Chondrocyte (in vitro differentiated cells): ENCODE measurements at regions not wholly inside any gene's neighbourhood (a gene's known extent, or its start where the extent isn't known, plus 50 kb on each side); places are given as distances from the start of the nearest gene placed in this dataset.

Experiments
- DNase-seq: peaks from one replicate; pipeline ENCODE4 v3.0.0; 2021; ENCODE audit warnings: mixed read lengths, low spot score
- H3K27ac Mint-ChIP-seq: one replicate; pipeline ENCODE4 v1.8.0; 2021; ENCODE audit warnings: mild to moderate bottlenecking, moderate library complexity, mixed read lengths; ENCODE audit not compliant: unreplicated experiment
- H3K27me3 Mint-ChIP-seq: 2 replicates; pipeline ENCODE4 v1.8.0; 2021; ENCODE audit warnings: low read depth, mixed read lengths
- H3K36me3 Mint-ChIP-seq: 2 replicates; pipeline ENCODE4 v1.8.0; 2021; ENCODE audit warnings: low read depth, mixed read lengths
- H3K4me1 Mint-ChIP-seq: 2 replicates; pipeline ENCODE4 v1.8.0; 2021; ENCODE audit warnings: low read depth, mild to moderate bottlenecking, mixed read lengths
- H3K4me3 Mint-ChIP-seq: one replicate; pipeline ENCODE4 v1.8.0; 2021; ENCODE audit warnings: mild to moderate bottlenecking, moderate library complexity, mixed read lengths; ENCODE audit not compliant: unreplicated experiment
- H3K9me3 Mint-ChIP-seq: 2 replicates; pipeline ENCODE4 v1.8.0; 2021; ENCODE audit warnings: low read depth, mixed read lengths
- TF ChIP-seq, protein P1 (sequence below): fragments of 200-600 bp; sonication (generic); IDR thresholded peaks from 2 replicates; pipeline ENCODE4 v1.5.0; 2021; ENCODE audit warnings: antibody characterized with exemption, mild to moderate bottlenecking, moderate library complexity

DNA sequence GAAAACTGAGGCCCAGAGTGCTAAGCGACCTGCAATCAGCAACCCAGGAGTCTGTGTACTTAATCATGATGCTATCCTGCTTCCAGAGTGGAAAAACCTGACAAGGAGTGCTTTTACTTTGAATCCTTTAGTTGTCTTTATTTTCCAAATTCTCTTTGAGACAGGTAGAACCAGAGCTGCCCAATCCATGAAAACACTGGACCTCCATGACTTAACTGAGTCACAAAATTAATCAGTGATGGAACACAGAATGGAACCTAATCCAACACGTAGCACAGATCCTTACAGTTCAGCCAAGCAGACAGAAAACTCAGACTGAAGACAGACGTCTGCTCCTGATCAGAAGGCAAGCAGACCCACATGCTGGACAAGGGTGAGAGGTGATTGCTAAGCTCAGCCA, 175.6 kb downstream of the BCL11A start:
- Mint-ChIP-seq H3K27me3 (peaks cover 5% of the 10 kb centered on the region), H3K9me3 (no peaks in the 10 kb centered on the region), H3K27ac (no peak overlapping the region), H3K36me3 (no peaks in the 10 kb centered on the region), H3K4me1 (no peaks in the 10 kb centered on the region), H3K4me3 (no peak overlapping the region)
- TF ChIP-seq, protein P1, sequence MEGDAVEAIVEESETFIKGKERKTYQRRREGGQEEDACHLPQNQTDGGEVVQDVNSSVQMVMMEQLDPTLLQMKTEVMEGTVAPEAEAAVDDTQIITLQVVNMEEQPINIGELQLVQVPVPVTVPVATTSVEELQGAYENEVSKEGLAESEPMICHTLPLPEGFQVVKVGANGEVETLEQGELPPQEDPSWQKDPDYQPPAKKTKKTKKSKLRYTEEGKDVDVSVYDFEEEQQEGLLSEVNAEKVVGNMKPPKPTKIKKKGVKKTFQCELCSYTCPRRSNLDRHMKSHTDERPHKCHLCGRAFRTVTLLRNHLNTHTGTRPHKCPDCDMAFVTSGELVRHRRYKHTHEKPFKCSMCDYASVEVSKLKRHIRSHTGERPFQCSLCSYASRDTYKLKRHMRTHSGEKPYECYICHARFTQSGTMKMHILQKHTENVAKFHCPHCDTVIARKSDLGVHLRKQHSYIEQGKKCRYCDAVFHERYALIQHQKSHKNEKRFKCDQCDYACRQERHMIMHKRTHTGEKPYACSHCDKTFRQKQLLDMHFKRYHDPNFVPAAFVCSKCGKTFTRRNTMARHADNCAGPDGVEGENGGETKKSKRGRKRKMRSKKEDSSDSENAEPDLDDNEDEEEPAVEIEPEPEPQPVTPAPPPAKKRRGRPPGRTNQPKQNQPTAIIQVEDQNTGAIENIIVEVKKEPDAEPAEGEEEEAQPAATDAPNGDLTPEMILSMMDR = no peak
- no peak for DNase-seq

DNA sequence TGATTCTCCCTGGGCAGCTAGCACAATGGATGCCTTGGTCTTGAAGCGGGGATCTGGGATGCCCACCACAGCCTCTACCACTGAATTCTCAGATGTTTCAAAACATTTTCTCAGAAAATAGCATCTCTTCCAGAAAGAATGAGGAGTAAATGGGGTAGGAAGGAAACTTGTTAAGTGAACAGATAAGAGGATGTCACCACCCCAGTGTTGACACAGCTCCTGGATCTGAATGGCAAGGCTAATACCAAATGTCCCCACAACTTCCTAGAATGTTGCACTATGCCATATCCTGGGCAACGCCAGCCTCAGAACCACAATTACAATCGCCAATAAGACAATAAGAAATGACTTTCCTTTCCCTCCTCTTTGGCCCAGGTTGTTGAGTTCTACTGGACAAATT, 177.2 kb downstream of the BCL11A start:
- Mint-ChIP-seq H3K27me3 (peaks cover 3% of the 10 kb centered on the region), H3K4me3 (no peak overlapping the region), H3K27ac (no peak overlapping the region), H3K36me3 (no peaks in the 10 kb centered on the region), H3K4me1 (no peaks in the 10 kb centered on the region), H3K9me3 (no peaks in the 10 kb centered on the region)
- DNase-seq = no peak
- TF ChIP-seq, protein P1 = no peak

DNA sequence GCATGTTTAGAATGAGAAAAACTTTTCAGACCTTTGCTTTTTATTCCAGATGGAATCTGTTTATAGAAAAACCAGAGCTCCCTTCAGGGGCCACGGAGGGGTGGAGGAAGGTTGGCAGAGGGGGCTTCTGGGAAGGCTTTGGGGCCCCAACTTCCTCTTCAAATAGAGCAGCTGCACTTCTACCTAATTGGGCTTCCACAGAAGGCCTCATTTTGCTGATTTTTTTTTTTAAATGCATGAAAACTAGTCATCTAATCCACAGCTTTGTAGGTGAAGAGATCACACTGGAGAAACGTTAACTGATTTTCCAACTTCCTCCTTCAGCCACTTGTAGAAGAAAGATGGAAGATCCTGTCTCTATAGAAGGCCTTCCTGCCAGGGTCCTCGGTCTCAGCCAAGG, 181.8 kb downstream of the BCL11A start:
- Mint-ChIP-seq H3K4me1 (no peaks in the 10 kb centered on the region), H3K36me3 (no peaks in the 10 kb centered on the region), H3K4me3 (no peak overlapping the region), H3K27ac (no peak overlapping the region), H3K9me3 (no peaks in the 10 kb centered on the region), H3K27me3 (peaks cover 3% of the 10 kb centered on the region)
- no peak for DNase-seq
- TF ChIP-seq, protein P1 = no peak

DNA sequence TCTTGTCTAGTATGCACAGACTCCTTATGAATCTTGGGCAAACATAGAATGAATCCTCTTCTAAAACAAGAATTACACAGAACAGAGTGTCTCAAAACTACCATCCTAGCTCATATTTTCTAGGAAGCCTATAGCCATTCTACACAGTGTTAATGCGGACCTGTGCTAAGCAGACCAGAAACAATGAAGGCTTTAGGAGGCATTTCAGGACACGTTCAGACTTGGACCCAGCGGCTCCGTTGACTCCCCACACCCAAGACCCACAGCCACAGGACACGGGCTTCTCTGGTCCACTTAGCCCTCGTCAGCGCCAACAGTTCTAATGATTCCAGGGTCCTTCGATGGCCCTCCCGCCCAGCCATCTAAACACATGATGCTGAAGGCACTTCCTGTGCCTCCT, 182.2 kb downstream of the BCL11A start:
- no peak overlapping the region for H3K4me3 Mint-ChIP-seq
- no peaks in the 10 kb centered on the region for H3K4me1 Mint-ChIP-seq
- DNase-seq = no peak
- no peaks in the 10 kb centered on the region for H3K36me3 Mint-ChIP-seq
- H3K9me3 Mint-ChIP-seq = no peaks in the 10 kb centered on the region
- TF ChIP-seq, protein P1 = no peak
- peaks cover 3% of the 10 kb centered on the region for H3K27me3 Mint-ChIP-seq
- no peak overlapping the region for H3K27ac Mint-ChIP-seq

DNA sequence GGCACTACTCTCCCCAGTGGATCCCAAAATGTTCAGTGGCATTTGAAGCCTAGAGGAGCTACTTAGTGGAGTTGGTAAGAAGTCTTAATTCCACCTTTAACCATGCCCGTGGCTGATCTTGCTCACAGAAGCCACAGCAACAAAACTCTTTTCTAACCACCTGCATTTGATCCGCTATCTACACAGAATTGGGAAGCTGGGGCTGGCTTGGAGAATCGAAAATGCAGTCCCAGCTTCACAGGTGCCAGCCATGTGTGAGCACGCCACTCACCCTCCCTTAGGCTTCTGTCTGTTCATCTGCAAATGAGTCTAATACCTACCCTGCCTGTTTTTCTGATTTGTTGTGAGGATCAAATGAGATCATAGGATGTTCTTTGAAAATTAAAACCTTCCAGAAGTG, 182.6 kb downstream of the BCL11A start:
- no peak overlapping the region for H3K4me3 Mint-ChIP-seq

More for the DNA sequence above, 182.6 kb downstream of the BCL11A start:
- DNase-seq = no peak
- Mint-ChIP-seq H3K27me3 (peaks cover 3% of the 10 kb centered on the region), H3K4me1 (no peaks in the 10 kb centered on the region), H3K27ac (no peak overlapping the region), H3K9me3 (no peaks in the 10 kb centered on the region), H3K36me3 (no peaks in the 10 kb centered on the region)
- TF ChIP-seq, protein P1 = no peak
